ENCODE measurements at regions not wholly inside any gene's neighbourhood (a gene's known extent, or its start where the extent isn't known, plus 50 kb on each side); places are given as distances from the start of the nearest gene placed in this dataset.

- intact Hi-C loops (cut with micrococcal nuclease) (no loop called here), dilution Hi-C loops (cut with MboI; ENCODE audit: extremely low pct_ligation_motif_present, low sequenced_read_pairs) (no loop called here)
- ChIA-PET POLR2A (no interaction called here), CTCF (no interaction called here)
- no peak for TF ChIP-seq MYC (IDR thresholded peaks at IDR 0.05; ENCODE audit: low read depth, low read length)
- TF ChIP-seq POLR2A (IDR thresholded peaks at IDR 0.05; ENCODE audit: low read depth, low read length): no peak
- no peak for TF ChIP-seq GATA2 (IDR thresholded peaks at IDR 0.05; ENCODE audit: insufficient read depth, insufficient read length, low read depth, low read length)
- no peak for TF ChIP-seq JUN (IDR thresholded peaks at IDR 0.05; ENCODE audit: borderline replicate concordance, insufficient read depth, insufficient read length, low read depth)
- Histone ChIP-seq H3K9me1 (replicated peaks; ENCODE audit: control insufficient read depth, extremely low read depth, insufficient read depth, low read length) (no peaks in the 10 kb centered on the region), H3K79me2 (ENCODE audit: control insufficient read depth, insufficient read depth, low read length) (no peaks in the 10 kb centered on the region), H3K4me1 (ENCODE audit: control insufficient read depth, extremely low read depth, insufficient read depth, low read length) (no peaks in the 10 kb centered on the region), H3K4me2 (ENCODE audit: insufficient read depth, low read length) (no peak overlapping the region), H3K4me3 (replicated peaks in 1 of 3; ENCODE audit: insufficient read depth in 1 of 3, low read depth in 1 of 3, low read length in 3 of 3) (no peak overlapping the region), H3K9ac (replicated peaks; ENCODE audit: extremely low read depth, insufficient read depth, low read length) (no peak overlapping the region), H3K27ac (ENCODE audit: insufficient read depth, low read depth, low read length) (no peak overlapping the region), H3K27me3 (ENCODE audit: control insufficient read depth in 2 of 2, insufficient read depth in 2 of 2, low read length in 2 of 2) (peaks cover 0 to 1% of the 10 kb centered on the region in 2 experiments), H3K36me3 (ENCODE audit: control insufficient read depth in 2 of 2, extremely low read depth in 1 of 2, insufficient read depth in 2 of 2, low read length in 2 of 2) (no peaks in the 10 kb centered on the region), H3K9me3 (replicated peaks; ENCODE audit: control insufficient read depth, insufficient read depth, low read length) (no peaks in the 10 kb centered on the region), H2AFZ (ENCODE audit: low read depth, low read length) (no peak overlapping the region), H4K20me1 (replicated peaks; ENCODE audit: control insufficient read depth, extremely low read depth, insufficient read depth, low read length) (no peaks in the 10 kb centered on the region)
- DNase-seq (ENCODE audit: low read depth, low spot score) (no peak), FAIRE-seq (peak; percentile 61)
- BruUV-seq (replicated peaks): no TSS peak
These were observed 242.2 kb upstream of the RREB1 start for GRCh38 chr6:6865611-6866010.

GRCh38 chr6:6866656-6867403 is 240.9 kb upstream of the RREB1 start:
- H3K4me2 ChIP-seq (ENCODE audit: insufficient read depth, low read length): no peak overlapping the region
- no peak overlapping the region for H2AFZ ChIP-seq (ENCODE audit: low read depth, low read length)
- no peaks in the 10 kb centered on the region for H3K4me1 ChIP-seq (ENCODE audit: control insufficient read depth, extremely low read depth, insufficient read depth, low read length)
- H3K9me3 ChIP-seq (replicated peaks; ENCODE audit: control insufficient read depth, insufficient read depth, low read length): no peaks in the 10 kb centered on the region
- no TSS peak for BruUV-seq (replicated peaks)
- no peaks in the 10 kb centered on the region for H3K27me3 ChIP-seq (ENCODE audit: control insufficient read depth in 2 of 2, insufficient read depth in 2 of 2, low read length in 2 of 2)
- dilution Hi-C loops (cut with MboI; ENCODE audit: extremely low pct_ligation_motif_present, low sequenced_read_pairs): no loop called here
- ChIA-PET POLR2A (no interaction called here), CTCF (no interaction called here)
- H3K36me3 ChIP-seq (ENCODE audit: control insufficient read depth in 2 of 2, extremely low read depth in 1 of 2, insufficient read depth in 2 of 2, low read length in 2 of 2): no peaks in the 10 kb centered on the region
- no peak for TF ChIP-seq GATA2 (IDR thresholded peaks at IDR 0.05; ENCODE audit: insufficient read depth, insufficient read length, low read depth, low read length)
- TF ChIP-seq, protein P1, sequence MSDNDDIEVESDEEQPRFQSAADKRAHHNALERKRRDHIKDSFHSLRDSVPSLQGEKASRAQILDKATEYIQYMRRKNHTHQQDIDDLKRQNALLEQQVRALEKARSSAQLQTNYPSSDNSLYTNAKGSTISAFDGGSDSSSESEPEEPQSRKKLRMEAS (IDR thresholded peaks at IDR 0.05; ENCODE audit: insufficient read depth, insufficient read length): no peak
- TF ChIP-seq EZH2 (IDR thresholded peaks at IDR 0.05; ENCODE audit: borderline replicate concordance, low read depth, low read length, severe bottlenecking): no peak
- no peak for TF ChIP-seq FOS (IDR thresholded peaks at IDR 0.05; ENCODE audit: borderline replicate concordance, insufficient read depth, low read length)
- no peak for TF ChIP-seq CTCF (IDR thresholded peaks at IDR 0.05; ENCODE audit: extremely low read depth in 1 of 2, insufficient read depth in 1 of 2, low read depth in 1 of 2, low read length in 2 of 2)
- TF ChIP-seq POLR2AphosphoS5 (IDR thresholded peaks at IDR 0.05; ENCODE audit: insufficient read depth, low read depth, low read length): no peak
- TF ChIP-seq JUN (IDR thresholded peaks at IDR 0.05; ENCODE audit: borderline replicate concordance, insufficient read depth, insufficient read length, low read depth): no peak
- no peak overlapping the region for H3K4me3 ChIP-seq (replicated peaks in 1 of 3; ENCODE audit: insufficient read depth in 1 of 3, low read depth in 1 of 3, low read length in 3 of 3)
- H3K9me1 ChIP-seq (replicated peaks; ENCODE audit: control insufficient read depth, extremely low read depth, insufficient read depth, low read length): no peaks in the 10 kb centered on the region
- no peak for DNase-seq (ENCODE audit: low read depth, low spot score)
- intact Hi-C loops (cut with micrococcal nuclease): no loop called here
- H4K20me1 ChIP-seq (replicated peaks; ENCODE audit: control insufficient read depth, extremely low read depth, insufficient read depth, low read length): no peaks in the 10 kb centered on the region
- no peaks in the 10 kb centered on the region for H3K79me2 ChIP-seq (ENCODE audit: control insufficient read depth, insufficient read depth, low read length)
- H3K9ac ChIP-seq (replicated peaks; ENCODE audit: extremely low read depth, insufficient read depth, low read length): no peak overlapping the region
- FAIRE-seq: no peak
- no peak overlapping the region for H3K27ac ChIP-seq (ENCODE audit: insufficient read depth, low read depth, low read length)
